WTC11 (cell line): ENCODE measurements at regions not wholly inside any gene's neighbourhood (a gene's known extent, or its start where the extent isn't known, plus 50 kb on each side); places are given as distances from the start of the nearest gene placed in this dataset.

ENCODE experiments used
- ATAC-seq: fragments of 200-7000 bp; cut with Tn5 transposase; 2 replicates; pipeline ENCODE4 v1.10.0; 2021; ENCODE audit warnings: mild to moderate bottlenecking, moderate library complexity
- CTCF ChIA-PET: fragments of 300-600 bp; sonication (Branson Sonifier 250); formaldehyde crosslinking; loops from one replicate; lab custom pipeline; 2021; ENCODE audit warnings: antibody characterized with exemption; lab: Charles Lee
- POLR2A ChIA-PET: fragments of 350-600 bp; sonication (Branson Sonifier 250); formaldehyde crosslinking; loops from one replicate; lab custom pipeline; 2021; ENCODE audit warnings: antibody characterized with exemption; lab: Charles Lee
- DNase-seq: peaks from one replicate; pipeline ENCODE4 v3.0.0; 2021; ENCODE audit warnings: low spot score
- H3K27ac Mint-ChIP-seq: 2 replicates; pipeline ENCODE4 v1.8.0; 2021; ENCODE audit warnings: mixed read lengths
- H3K27me3 Mint-ChIP-seq: 2 replicates; pipeline ENCODE4 v1.8.0; 2021; ENCODE audit warnings: low read depth, mild to moderate bottlenecking, moderate library complexity, mixed read lengths
- H3K36me3 Mint-ChIP-seq: 2 replicates; pipeline ENCODE4 v1.8.0; 2021; ENCODE audit warnings: mixed read lengths
- H3K4me1 Mint-ChIP-seq: 2 replicates; pipeline ENCODE4 v1.8.0; 2022; ENCODE audit warnings: mixed read lengths
- H3K4me3 Mint-ChIP-seq: 2 replicates; pipeline ENCODE4 v1.8.0; 2021; ENCODE audit warnings: mild to moderate bottlenecking, moderate library complexity, mixed read lengths
- H3K9me3 Mint-ChIP-seq: 2 replicates; pipeline ENCODE4 v1.8.0; 2021; ENCODE audit warnings: mixed read lengths
- ATF6 ChIP-seq: sonication (generic); formaldehyde crosslinking; IDR thresholded peaks from 2 replicates; pipeline ENCODE4 v1.8.1; 2023; ENCODE audit warnings: mild to moderate bottlenecking, missing genetic modification reagents
- CBFB ChIP-seq: sonication (generic); formaldehyde crosslinking; IDR thresholded peaks from 2 replicates; pipeline ENCODE4 v1.8.1; 2022; ENCODE audit warnings: mild to moderate bottlenecking, low read depth, missing genetic modification reagents
- E2F4 ChIP-seq: sonication (generic); formaldehyde crosslinking; IDR thresholded peaks from 2 replicates; pipeline ENCODE4 v1.8.1; 2022; ENCODE audit warnings: low read depth, mild to moderate bottlenecking, moderate library complexity, missing genetic modification reagents, borderline replicate concordance
- ERG ChIP-seq: fragments of 250-450 bp; sonication (Bioruptor Pico); IDR thresholded peaks from 2 replicates; pipeline ENCODE4 v1.8.0; 2021; ENCODE audit warnings: mild to moderate bottlenecking
- ETV6 ChIP-seq: sonication (generic); formaldehyde crosslinking; IDR thresholded peaks from 2 replicates; pipeline ENCODE4 v1.8.1; 2022; ENCODE audit warnings: mild to moderate bottlenecking, missing genetic modification reagents
- FOXP4 ChIP-seq: sonication (generic); formaldehyde crosslinking; IDR thresholded peaks from 2 replicates; pipeline ENCODE4 v1.8.0; 2022; ENCODE audit warnings: mild to moderate bottlenecking, missing genetic modification reagents
- GRHL2 ChIP-seq: fragments of 250-450 bp; sonication (Bioruptor Pico); IDR thresholded peaks from 2 replicates; pipeline ENCODE4 v1.8.0; 2022; ENCODE audit warnings: mild to moderate bottlenecking, moderate library complexity; ENCODE audit not compliant: insufficient replicate concordance, severe bottlenecking
- GTF2I ChIP-seq: fragments of 250-450 bp; sonication (Bioruptor Pico); conservative IDR thresholded peaks from 2 replicates; pipeline ENCODE4 v1.4.0; 2021; ENCODE audit warnings: mild to moderate bottlenecking
- HMGXB4 ChIP-seq: sonication (generic); formaldehyde crosslinking; IDR thresholded peaks from 2 replicates; pipeline ENCODE4 v1.8.1; 2023; ENCODE audit warnings: mild to moderate bottlenecking, moderate library complexity, missing genetic modification reagents
- IRF1 ChIP-seq: sonication (generic); formaldehyde crosslinking; IDR thresholded peaks from 2 replicates; pipeline ENCODE4 v1.8.0; 2023; ENCODE audit warnings: missing genetic modification reagents
- JAZF1 ChIP-seq: fragments of 250-450 bp; sonication (Bioruptor Pico); IDR thresholded peaks from 2 replicates; pipeline ENCODE4 v1.9.0; 2021; ENCODE audit warnings: moderate library complexity, mild to moderate bottlenecking, inconsistent platforms
- JUN ChIP-seq: sonication (generic); formaldehyde crosslinking; IDR thresholded peaks from 2 replicates; pipeline ENCODE4 v1.8.0; 2023; ENCODE audit warnings: mild to moderate bottlenecking, missing genetic modification reagents
- MXD4 ChIP-seq: fragments of 250-450 bp; sonication (Bioruptor Pico); IDR thresholded peaks from 2 replicates; pipeline ENCODE4 v1.8.0; 2021; ENCODE audit warnings: mild to moderate bottlenecking, moderate library complexity, borderline replicate concordance
- NFYB ChIP-seq: sonication (generic); formaldehyde crosslinking; conservative IDR thresholded peaks from 2 replicates; pipeline ENCODE4 v1.8.0; 2022; ENCODE audit warnings: low read depth, missing genetic modification reagents
- STAT6 ChIP-seq: sonication (generic); formaldehyde crosslinking; conservative IDR thresholded peaks from 2 replicates; pipeline ENCODE4 v1.8.1; 2023; ENCODE audit warnings: mild to moderate bottlenecking, low read depth, missing genetic modification reagents, moderate library complexity
- TCF7 ChIP-seq: sonication (generic); formaldehyde crosslinking; IDR thresholded peaks from 2 replicates; pipeline ENCODE4 v1.8.0; 2022; ENCODE audit warnings: mild to moderate bottlenecking, low read depth, missing genetic modification reagents, moderate library complexity
- TP53 ChIP-seq: sonication (generic); formaldehyde crosslinking; IDR thresholded peaks from 2 replicates; pipeline ENCODE4 v1.8.1; 2023; ENCODE audit warnings: mild to moderate bottlenecking, missing genetic modification reagents
- USF2 ChIP-seq: sonication (generic); formaldehyde crosslinking; IDR thresholded peaks from 2 replicates; pipeline ENCODE4 v1.8.1; 2023; ENCODE audit warnings: mild to moderate bottlenecking, missing genetic modification reagents, moderate library complexity
- ZBTB21 ChIP-seq: sonication (generic); formaldehyde crosslinking; IDR thresholded peaks from 2 replicates; pipeline ENCODE4 v1.8.1; 2023; ENCODE audit warnings: mild to moderate bottlenecking, missing genetic modification reagents, borderline replicate concordance
- ZNF121 ChIP-seq: sonication (generic); formaldehyde crosslinking; IDR thresholded peaks from 2 replicates; pipeline ENCODE4 v1.8.0; 2023; ENCODE audit warnings: missing genetic modification reagents

GRCh38 chr5:89946916-89947315, 462.6 kb downstream of the CETN3 start (continued):
- TF ChIP-seq USF2 (CRISPR knock-in tag) (no peak), IRF1 (CRISPR knock-in tag) (no peak), ETV6 (CRISPR knock-in tag) (no peak), ATF6 (CRISPR knock-in tag) (no peak), ZNF121 (CRISPR knock-in tag) (no peak)
- TF ChIP-seq, all 79 proteins: peak for 0

GRCh38 chr5:89946508-89946907, 463.0 kb downstream of the CETN3 start:
- Mint-ChIP-seq H3K4me1 (peaks cover 27% of the 10 kb centered on the region), H3K36me3 (no peaks in the 10 kb centered on the region), H3K27ac (no peak overlapping the region), H3K27me3 (no peaks in the 10 kb centered on the region; the same call in 1 of the 2 replicates), H3K4me3 (no peak overlapping the region), H3K9me3 (no peaks in the 10 kb centered on the region)
- no peak for TF ChIP-seq ZBTB21 (CRISPR knock-in tag)
- ChIA-PET CTCF (no interaction called here), POLR2A (no interaction called here)
- DNase-seq, result no peak
- no peak for ATAC-seq

GRCh38 chr5:89942171-89942570, 467.4 kb downstream of the CETN3 start:
- no peak overlapping the region for H3K27ac Mint-ChIP-seq
- no peaks in the 10 kb centered on the region for H3K36me3 Mint-ChIP-seq
- no peak overlapping the region for H3K4me3 Mint-ChIP-seq
- no peak for DNase-seq
- ChIA-PET POLR2A (no interaction called here), CTCF (no interaction called here)
- H3K9me3 Mint-ChIP-seq, result no peaks in the 10 kb centered on the region
- peaks cover 23% of the 10 kb centered on the region for H3K4me1 Mint-ChIP-seq
- H3K27me3 Mint-ChIP-seq, result no peaks in the 10 kb centered on the region; the same call in 1 of the 2 replicates
- no peak for ATAC-seq
- TF ChIP-seq STAT6 (CRISPR knock-in tag) (no peak), ETV6 (CRISPR knock-in tag) (no peak), MXD4 (CRISPR knock-in tag) (no peak), TCF7 (CRISPR knock-in tag) (no peak), GRHL2 (no peak), JUN (CRISPR knock-in tag) (no peak), FOXP4 (no peak), JAZF1 (CRISPR knock-in tag) (no peak), E2F4 (CRISPR knock-in tag) (no peak), TP53 (CRISPR knock-in tag) (no peak), NFYB (CRISPR knock-in tag) (no peak), HMGXB4 (no peak), GTF2I (no peak), CBFB (CRISPR knock-in tag) (no peak), ERG (no peak)
